Ovary (tissue), 7 donors: ENCODE measurements at regions not wholly inside any gene's neighbourhood (a gene's known extent, or its start where the extent isn't known, plus 50 kb on each side); places are given as distances from the start of the nearest gene placed in this dataset. TPM values are rescaled to one million over a fixed set of nuclear protein-coding genes. Genes with fewer than 3 reads are reported as not detected.
"Not testable (repeated sequence)": the region's sequence is repeated elsewhere in the genome, so short reads cannot be mapped to it uniquely, and the experiment has no call there.

Source experiments
- DNase-seq, 5 donors: peaks; one replicate each; pipeline ENCODE4 v3.0.0-alpha.2; 2019 to 2020
- H3K27ac ChIP-seq, 2 donors: fragments of 200-600 bp; one replicate each; pipeline versions ENCODE4 v1.5.1 to v1.8.0; 2019 to 2022
- H3K27me3 ChIP-seq: fragments of 200-600 bp; one replicate; pipeline ENCODE4 v1.8.0; 2022
- H3K36me3 ChIP-seq: fragments of 200-600 bp; sonication (generic); one replicate; pipeline ENCODE4 v1.5.1; 2019
- H3K4me1 ChIP-seq: one replicate; pipeline ENCODE4 v1.8.1; 2013; ENCODE audit warnings: mild to moderate bottlenecking, moderate library complexity; ENCODE audit not compliant: insufficient read depth
- H3K4me3 ChIP-seq: fragments of 200-600 bp; sonication (generic); one replicate; pipeline ENCODE4 v1.5.1; 2017
- H3K9me3 ChIP-seq, 2 donors: fragments of 200-600 bp in 1 of 2; sonication (generic) in 1 of 2; one replicate each; pipeline versions ENCODE4 v1.5.1 to v1.8.1; 2013 to 2019; ENCODE audit warnings: mild to moderate bottlenecking in 1 of 2, moderate library complexity in 1 of 2
- WGBS, 3 donors: extraction: QIAGEN DNeasy Blood & Tissue Kit in 1 of 3; methylation state at CpG; one replicate each; pipeline versions ENCODE4 v1.1.5 to v1.1.7; 2013 to 2017; 5-methylcytosine and 5-hydroxymethylcytosine counted together
- intact Hi-C, 4 donors: fragments of 100-400 bp; cut with DNase I; formaldehyde crosslinking; loops; one replicate each; pipeline versions ENCODE4 v1.11.0 to v1.15.1; 2022 to 2023
- small RNA-seq: library from RNA; depleted of rRNA; stranded (forward); fragments of <200 nt; gene quantifications from one replicate; pipeline ENCODE3, GENCODE V24; 2016
- donor health status: DM: no; HTN: no; CAD: no; lungs with moderate emphysema.
- donor health status: DM: no; HTN: no; CAD: no.
- donor health status: Bipolar disorder and iron deficiency.
- donor health status: DM: no; HTN: no; CAD: no.
- donor health status: DM: yes; HTN: yes; CAD: no.

GRCh38 chr2:242119682-242120081 is 250.2 kb downstream of the RTP5 start:
- H3K27me3 ChIP-seq, H3K9me3 ChIP-seq, H3K36me3 ChIP-seq, intact Hi-C loops, DNase-seq, H3K4me3 ChIP-seq, H3K4me1 ChIP-seq, H3K27ac ChIP-seq: not testable (repeated sequence)
- WGBS, 3 donors, result 50 to 68% (median 59%) methylated on average over 3 to 5 of the region's 5 CpGs

GRCh38 chr2:242130682-242131081 is 261.2 kb downstream of the RTP5 start:
- 89 to 91% (median 89%) methylated on average over 3 of the region's 3 CpGs for WGBS, 3 donors
- H3K27me3 ChIP-seq, H3K4me1 ChIP-seq, H3K27ac ChIP-seq, H3K36me3 ChIP-seq, DNase-seq, H3K4me3 ChIP-seq, intact Hi-C loops, H3K9me3 ChIP-seq: not testable (repeated sequence)

- H3K27ac ChIP-seq, H3K9me3 ChIP-seq, H3K4me1 ChIP-seq, H3K36me3 ChIP-seq, H3K4me3 ChIP-seq, H3K27me3 ChIP-seq, intact Hi-C loops, DNase-seq: not testable (repeated sequence)
- 6 to 23% (median 21%) methylated on average over 2 of the region's 2 CpGs for WGBS, 3 donors
Measured at GRCh38 chr2:242159921-242160320, 290.4 kb downstream of the RTP5 start.

- H3K36me3 ChIP-seq, intact Hi-C loops, H3K27me3 ChIP-seq, H3K4me1 ChIP-seq, DNase-seq, H3K27ac ChIP-seq, H3K9me3 ChIP-seq, H3K4me3 ChIP-seq: not testable (repeated sequence)
Measured at GRCh38 chr2:242165115-242165514, 295.6 kb downstream of the RTP5 start.

- H3K27me3 ChIP-seq, H3K4me3 ChIP-seq, intact Hi-C loops, H3K4me1 ChIP-seq, H3K36me3 ChIP-seq, H3K27ac ChIP-seq, DNase-seq, H3K9me3 ChIP-seq: not testable (repeated sequence)
- 89 to 96% (median 93%) methylated on average over 4 of the region's 4 CpGs for WGBS, 3 donors
Measured at GRCh38 chr2:242171290-242171689, 301.8 kb downstream of the RTP5 start.

Small RNA genes lying in the stretch of these regions (small RNA-seq; reads per million reads assigned to genes)
- gene CICP10 (not detected), gene SEPT14P2 (not detected)
